HG03558 (cell line): ENCODE measurements at regions not wholly inside any gene's neighbourhood (a gene's known extent, or its start where the extent isn't known, plus 50 kb on each side); places are given as distances from the start of the nearest gene placed in this dataset.
"Not testable (repeated sequence)": the region's sequence is repeated elsewhere in the genome, so short reads cannot be mapped to it uniquely, and the experiment has no call there.

ENCODE experiments used
- ATAC-seq: cut with Tn5 transposase; IDR thresholded peaks from one replicate; pipeline ENCODE4 v1.9.1; 2021; ENCODE audit warnings: moderate number of reproducible peaks; ENCODE audit not compliant: unreplicated experiment; ENCODE audit errors: extremely low read depth

GRCh38 chr17:68783861-68784260 lies 171.3 kb downstream of the ABCA8 start:
- no peak for ATAC-seq

GRCh38 chr17:68782789-68783188 lies 172.4 kb downstream of the ABCA8 start:
- ATAC-seq, result no peak

- ATAC-seq, result no peak
These were observed 174.6 kb downstream of the ABCA8 start for GRCh38 chr17:68780596-68780995.

- no peak for ATAC-seq
These were observed 176.5 kb downstream of the ABCA8 start for GRCh38 chr17:68778726-68779125.

- ATAC-seq, result no peak
These were observed 176.9 kb upstream of the FAM20A start for GRCh38 chr17:68777856-68778694.

- no peak for ATAC-seq
These were observed 176.2 kb upstream of the FAM20A start for GRCh38 chr17:68777243-68777855.

GRCh38 chr17:68776451-68776850 lies 175.3 kb upstream of the FAM20A start:
- no peak for ATAC-seq

GRCh38 chr17:68775969-68776368 lies 174.8 kb upstream of the FAM20A start:
- ATAC-seq, result no peak

GRCh38 chr17:68775318-68775717 lies 174.2 kb upstream of the FAM20A start:
- no peak for ATAC-seq

GRCh38 chr17:68771867-68772515 lies 170.8 kb upstream of the FAM20A start:
- ATAC-seq, result no peak

GRCh38 chr17:68768804-68769203 lies 167.6 kb upstream of the FAM20A start:
- no peak for ATAC-seq

- no peak for ATAC-seq
These were observed 165.5 kb upstream of the FAM20A start for GRCh38 chr17:68766640-68767039.

- ATAC-seq, result no peak
These were observed 162.4 kb upstream of the FAM20A start for GRCh38 chr17:68763562-68763961.

GRCh38 chr17:68762911-68763310 lies 161.7 kb upstream of the FAM20A start:
- no peak for ATAC-seq

GRCh38 chr17:68760141-68760475 lies 158.9 kb upstream of the FAM20A start:
- ATAC-seq, result no peak

- peak; percentile 72 for ATAC-seq
These were observed 158.4 kb upstream of the FAM20A start for GRCh38 chr17:68759343-68760140.

GRCh38 chr17:68759002-68759342 lies 157.8 kb upstream of the FAM20A start:
- no peak for ATAC-seq

GRCh38 chr17:68757866-68758757 lies 156.9 kb upstream of the FAM20A start:
- ATAC-seq, result not testable (repeated sequence)

- ATAC-seq, result no peak
These were observed 153.0 kb upstream of the FAM20A start for GRCh38 chr17:68753985-68754769.
